ENCODE measurements at regions not wholly inside any gene's neighbourhood (a gene's known extent, or its start where the extent isn't known, plus 50 kb on each side); places are given as distances from the start of the nearest gene placed in this dataset.

DNA sequence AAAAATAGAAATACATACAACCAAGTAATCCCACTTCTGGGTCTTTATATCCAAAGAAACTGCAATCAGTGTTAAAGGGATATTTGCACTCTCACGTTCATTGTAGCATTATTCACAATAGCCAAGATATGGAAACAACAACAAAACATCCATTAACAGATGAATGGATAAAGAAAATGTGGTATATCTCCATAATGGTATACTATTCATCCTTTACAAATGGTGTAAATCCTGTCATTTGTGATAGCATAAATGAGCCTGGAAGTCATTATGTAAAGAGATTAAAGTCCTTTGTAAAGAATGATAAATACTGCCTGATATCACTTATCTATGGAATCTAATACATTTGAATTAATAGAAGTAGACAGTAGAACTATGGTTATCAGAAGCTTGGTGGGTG lies 327.7 kb downstream of the UTRN start:
- TF ChIP-seq, protein P1, sequence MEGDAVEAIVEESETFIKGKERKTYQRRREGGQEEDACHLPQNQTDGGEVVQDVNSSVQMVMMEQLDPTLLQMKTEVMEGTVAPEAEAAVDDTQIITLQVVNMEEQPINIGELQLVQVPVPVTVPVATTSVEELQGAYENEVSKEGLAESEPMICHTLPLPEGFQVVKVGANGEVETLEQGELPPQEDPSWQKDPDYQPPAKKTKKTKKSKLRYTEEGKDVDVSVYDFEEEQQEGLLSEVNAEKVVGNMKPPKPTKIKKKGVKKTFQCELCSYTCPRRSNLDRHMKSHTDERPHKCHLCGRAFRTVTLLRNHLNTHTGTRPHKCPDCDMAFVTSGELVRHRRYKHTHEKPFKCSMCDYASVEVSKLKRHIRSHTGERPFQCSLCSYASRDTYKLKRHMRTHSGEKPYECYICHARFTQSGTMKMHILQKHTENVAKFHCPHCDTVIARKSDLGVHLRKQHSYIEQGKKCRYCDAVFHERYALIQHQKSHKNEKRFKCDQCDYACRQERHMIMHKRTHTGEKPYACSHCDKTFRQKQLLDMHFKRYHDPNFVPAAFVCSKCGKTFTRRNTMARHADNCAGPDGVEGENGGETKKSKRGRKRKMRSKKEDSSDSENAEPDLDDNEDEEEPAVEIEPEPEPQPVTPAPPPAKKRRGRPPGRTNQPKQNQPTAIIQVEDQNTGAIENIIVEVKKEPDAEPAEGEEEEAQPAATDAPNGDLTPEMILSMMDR (IDR thresholded peaks at IDR 0.05) = no peak
- TF ChIP-seq EZH2 (IDR thresholded peaks at IDR 0.05; ENCODE audit: borderline replicate concordance, insufficient read depth, low read depth, low read length, poor library complexity, severe bottlenecking) = no peak
